HG03175 (cell line): ENCODE measurements at regions not wholly inside any gene's neighbourhood (a gene's known extent, or its start where the extent isn't known, plus 50 kb on each side); places are given as distances from the start of the nearest gene placed in this dataset.
"Not testable (repeated sequence)": the region's sequence is repeated elsewhere in the genome, so short reads cannot be mapped to it uniquely, and the experiment has no call there.

ENCODE experiments used
- ATAC-seq: cut with Tn5 transposase; IDR thresholded peaks from one replicate; pipeline ENCODE4 v1.9.1; 2021; ENCODE audit warnings: mild to moderate bottlenecking, moderate library complexity; ENCODE audit not compliant: unreplicated experiment

DNA sequence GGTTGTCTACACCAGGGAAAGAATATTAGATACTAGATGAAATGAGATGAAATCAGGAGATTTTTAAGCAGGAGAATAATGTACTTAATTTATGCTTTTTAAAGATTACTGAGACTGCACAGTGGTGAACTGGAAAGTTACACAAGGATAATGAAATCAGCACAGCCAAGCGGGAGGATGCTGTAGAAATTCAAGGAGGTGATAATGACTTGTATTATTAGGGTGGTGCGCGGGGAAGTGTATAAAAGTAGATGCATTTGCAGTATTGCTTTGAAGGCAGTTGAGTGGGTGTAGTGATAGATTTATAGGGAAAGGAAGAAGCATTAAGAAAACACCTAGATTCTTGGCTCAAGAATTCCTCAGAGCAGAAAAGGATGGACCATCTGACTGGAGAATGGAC lies 359.5 kb upstream of the SPHKAP start:
- ATAC-seq = no peak

- ATAC-seq = no peak
Observed at GRCh38 chr2:228535396-228535795, 353.9 kb upstream of the SPHKAP start.

- ATAC-seq = no peak
Observed at GRCh38 chr2:228533156-228533555, 351.7 kb upstream of the SPHKAP start.

GRCh38 chr2:228532233-228532632 lies 350.7 kb upstream of the SPHKAP start:
- no peak for ATAC-seq

DNA sequence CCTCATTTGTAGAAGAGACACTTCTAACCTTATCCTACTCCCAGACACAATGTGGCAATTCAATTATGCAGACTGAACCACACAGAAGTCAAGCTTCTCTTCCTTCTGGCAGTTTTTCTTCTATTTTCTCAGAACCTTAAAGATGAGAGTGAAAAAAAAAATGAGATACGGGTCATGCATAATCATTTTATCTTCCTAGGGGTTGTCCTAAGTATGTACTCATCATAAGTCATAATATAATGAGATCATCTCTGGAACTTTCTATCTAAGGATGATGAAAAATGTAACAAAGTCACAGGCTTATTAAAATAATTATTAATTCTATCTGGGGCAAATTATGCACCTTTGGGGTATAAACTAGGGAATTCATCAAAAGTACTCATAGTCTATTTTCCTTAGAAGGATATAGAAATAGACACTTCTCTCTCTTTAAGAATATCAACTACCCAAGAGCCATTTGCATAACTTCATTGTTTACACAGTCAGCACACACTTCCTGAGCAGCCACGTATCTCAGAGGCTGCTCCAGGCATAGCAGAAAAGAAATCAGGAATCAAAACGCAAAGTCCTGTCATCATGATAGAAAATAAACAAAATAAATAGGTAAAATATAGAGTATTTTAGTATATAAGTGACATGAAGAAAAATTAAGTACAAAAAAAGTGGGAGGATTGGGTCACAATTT lies 345.9 kb upstream of the SPHKAP start:
- ATAC-seq = no peak

- no peak for ATAC-seq
Observed at GRCh38 chr2:228526687-228527086, 345.2 kb upstream of the SPHKAP start.

- ATAC-seq = no peak
Observed at GRCh38 chr2:228522977-228523376, 341.5 kb upstream of the SPHKAP start.

GRCh38 chr2:228522276-228522675 lies 340.8 kb upstream of the SPHKAP start:
- no peak for ATAC-seq

- no peak for ATAC-seq
Observed at GRCh38 chr2:228519561-228519960, 338.1 kb upstream of the SPHKAP start.

- ATAC-seq = no peak
Observed at GRCh38 chr2:228516019-228516418, 334.5 kb upstream of the SPHKAP start.

- ATAC-seq = not testable (repeated sequence)
Observed at GRCh38 chr2:228513480-228513879, 332.0 kb upstream of the SPHKAP start.

- no peak for ATAC-seq
Observed at GRCh38 chr2:228509021-228509420, 327.5 kb upstream of the SPHKAP start.

- ATAC-seq = no peak
Observed at GRCh38 chr2:228507870-228508269, 326.4 kb upstream of the SPHKAP start.

DNA sequence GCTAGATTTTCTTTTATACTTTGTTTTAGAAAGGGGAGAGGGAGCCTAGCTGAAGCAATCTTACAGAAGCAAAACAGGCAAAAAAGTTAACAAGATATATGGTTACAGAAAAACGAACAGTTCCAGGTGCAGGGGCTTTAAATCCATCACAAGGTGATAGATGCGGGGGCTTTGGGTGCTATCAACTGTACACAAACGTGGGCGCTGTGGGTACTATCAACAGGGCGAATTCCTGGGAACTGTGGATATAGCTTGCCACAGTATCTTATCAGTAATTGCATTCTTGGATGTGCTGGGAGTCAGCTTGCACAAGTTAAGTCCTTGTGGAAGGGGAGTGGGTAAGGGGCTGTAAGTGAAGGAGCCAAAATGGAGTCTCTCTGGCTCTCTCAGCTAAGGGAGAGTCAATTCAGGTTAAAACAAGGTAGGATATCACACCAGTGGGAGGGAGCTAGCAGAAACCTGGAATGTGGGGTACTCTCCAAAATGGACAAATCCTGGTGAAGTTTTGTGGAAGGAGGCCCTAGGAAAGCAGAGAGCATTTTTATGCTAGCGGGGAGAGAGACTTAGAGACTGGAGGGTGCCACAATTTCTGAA lies 325.8 kb upstream of the SPHKAP start:
- ATAC-seq = no peak

DNA sequence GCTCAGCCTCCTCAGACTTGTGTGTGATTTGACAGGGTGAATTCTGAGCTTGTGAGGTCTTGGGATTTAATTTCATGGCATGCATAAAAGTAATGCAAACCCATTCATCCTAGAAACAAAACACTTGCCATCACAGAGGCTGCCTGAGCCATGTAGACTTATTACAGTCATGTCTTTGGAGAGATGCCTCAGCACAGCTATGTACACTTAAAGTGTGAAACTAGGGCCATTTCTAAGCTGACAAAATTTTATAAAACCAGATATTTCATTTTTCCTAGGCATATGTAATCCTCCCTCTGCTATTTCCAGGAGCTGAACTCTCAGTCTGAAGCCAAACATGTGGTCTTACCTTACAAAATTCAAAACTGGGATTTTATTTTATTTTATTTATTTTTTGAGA lies 322.2 kb upstream of the SPHKAP start:
- no peak for ATAC-seq

DNA sequence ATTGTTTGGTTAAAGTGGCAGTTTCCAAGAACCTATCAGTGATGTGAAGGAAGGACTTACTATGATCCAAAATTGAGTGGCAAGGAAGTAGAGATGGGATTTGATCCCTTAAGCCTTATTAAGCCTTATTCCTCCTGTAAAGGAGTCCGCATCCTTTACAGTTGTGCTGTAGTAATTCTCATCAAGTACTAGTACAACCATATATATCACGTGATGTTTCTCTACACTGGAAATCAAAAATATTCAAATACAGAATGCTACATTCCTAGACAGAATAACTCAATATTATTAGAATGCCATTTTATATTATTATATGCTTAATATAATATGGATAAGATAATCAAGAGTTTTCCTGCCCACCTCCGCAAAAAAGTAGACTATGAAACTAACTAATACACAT lies 312.4 kb upstream of the SPHKAP start:
- no peak for ATAC-seq

GRCh38 chr2:228479014-228479413 lies 297.5 kb upstream of the SPHKAP start:
- ATAC-seq = no peak

GRCh38 chr2:228474466-228474865 lies 293.0 kb upstream of the SPHKAP start:
- no peak for ATAC-seq

DNA sequence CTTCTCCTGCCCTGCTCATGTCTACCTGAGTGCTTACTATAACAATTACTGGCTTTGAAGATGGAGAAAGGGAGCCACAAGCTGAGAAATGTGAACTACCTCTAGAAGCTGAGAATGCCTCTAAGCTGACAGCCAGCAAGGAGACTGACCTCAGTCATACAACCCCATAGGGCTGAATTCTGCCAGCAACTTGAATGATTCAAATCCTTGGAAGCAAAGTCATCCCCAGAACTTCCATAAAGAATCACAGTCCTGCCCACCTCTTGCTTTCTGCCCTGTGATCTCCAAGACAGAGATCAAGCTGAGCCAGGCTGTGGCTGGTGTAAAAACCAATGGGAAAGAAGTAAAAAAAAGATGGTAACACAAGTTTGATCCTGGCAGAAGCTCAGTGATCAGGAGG lies 288.2 kb upstream of the SPHKAP start:
- no peak for ATAC-seq

- ATAC-seq = no peak
Observed at GRCh38 chr2:228466851-228467250, 285.4 kb upstream of the SPHKAP start.

DNA sequence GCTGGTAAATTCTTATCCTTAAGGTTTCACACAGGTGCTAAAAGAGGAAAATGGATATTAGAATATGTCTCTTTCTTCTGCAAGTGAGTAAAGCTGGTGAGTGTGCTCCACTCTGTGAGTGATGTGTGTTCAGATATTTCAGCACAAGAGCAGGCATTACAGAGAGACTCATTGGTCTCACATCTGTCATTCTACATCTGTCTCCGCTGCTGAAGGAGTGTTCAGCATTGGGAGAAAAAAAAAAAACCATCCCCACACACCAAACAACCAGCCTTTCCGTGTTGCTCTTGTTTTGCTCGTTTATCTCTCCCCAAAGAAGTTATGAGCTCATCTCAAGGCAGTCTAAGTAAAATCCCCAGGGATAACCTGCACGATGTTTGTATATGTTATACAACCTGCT lies 283.9 kb upstream of the SPHKAP start:
- no peak for ATAC-seq

- ATAC-seq = no peak
Observed at GRCh38 chr2:228458364-228458763, 276.9 kb upstream of the SPHKAP start.
